NCI-H2081 (cell line): ENCODE measurements at regions not wholly inside any gene's neighbourhood (a gene's known extent, or its start where the extent isn't known, plus 50 kb on each side); places are given as distances from the start of the nearest gene placed in this dataset.
A peak's percentile ranks its signal among the peaks of the same experiment; 100 is the strongest.

ENCODE experiments used
- DNase-seq, 2 experiments: peaks; one replicate each; lab custom pipeline; 2025; lab: John Stamatoyannopoulos, UW

- DNase-seq = no peak
Observed at GRCh38 chr9:80841888-80842287, 847.5 kb downstream of the TLE1 start.

DNA sequence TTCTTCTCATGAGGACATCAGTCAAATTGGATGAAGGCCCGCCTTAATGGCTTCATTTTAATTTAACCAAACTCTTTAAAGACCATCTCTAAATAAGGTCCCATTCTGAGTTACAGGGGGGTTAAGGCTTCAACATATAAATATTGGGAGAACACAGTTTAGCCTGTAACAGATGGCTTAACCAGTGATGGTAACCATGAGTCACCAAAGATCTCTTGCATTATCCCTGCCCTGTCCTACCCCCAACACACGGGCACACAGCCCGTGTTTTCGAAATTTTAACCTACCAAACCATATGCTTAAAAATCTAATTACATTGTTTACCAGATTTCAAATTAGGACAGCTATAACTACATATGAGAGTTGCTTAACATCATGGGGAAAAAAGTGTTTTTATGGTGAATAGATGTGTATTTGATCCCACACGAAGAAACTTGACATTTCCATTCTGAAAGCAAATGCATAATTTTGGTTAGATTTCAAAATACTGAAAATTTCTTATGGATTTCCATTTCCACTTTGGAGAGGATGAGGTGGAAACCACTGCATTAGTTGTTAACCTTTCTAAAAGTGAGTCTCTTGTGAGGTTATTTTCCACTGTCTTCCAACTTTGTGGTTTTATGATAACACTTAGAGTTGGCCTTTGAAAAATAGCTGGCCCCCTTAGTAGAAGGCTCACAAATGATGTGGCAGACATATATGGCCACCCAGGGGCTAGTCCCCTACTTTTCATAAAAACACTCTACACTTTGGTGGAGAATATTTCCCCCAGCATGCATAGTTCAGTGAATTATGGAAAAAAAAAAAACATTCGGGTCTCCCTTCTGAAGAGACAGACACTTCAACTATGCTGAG lies 849.3 kb downstream of the TLE1 start:
- DNase-seq = no peak

- DNase-seq = no peak
Observed at GRCh38 chr9:80836013-80836412, 853.3 kb downstream of the TLE1 start.

DNA sequence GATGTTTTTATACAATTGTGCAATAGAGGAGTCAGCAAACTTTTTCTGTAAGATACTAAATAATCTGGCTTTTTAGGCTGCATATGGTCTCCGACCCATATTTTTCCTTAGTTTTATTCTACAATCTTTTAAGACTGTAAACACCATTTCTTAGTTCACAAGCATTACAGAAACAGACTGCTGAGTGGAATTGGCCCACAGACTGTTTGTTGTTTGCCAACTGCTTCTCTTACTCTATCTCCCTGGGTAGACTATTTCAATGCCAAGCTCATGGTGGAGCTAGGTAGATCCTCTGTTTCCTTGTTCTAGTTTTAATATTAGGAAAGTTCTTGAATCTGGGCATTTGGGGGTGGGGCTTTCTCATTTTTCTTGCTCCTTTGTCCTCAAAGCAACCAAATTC lies 857.6 kb downstream of the TLE1 start:
- DNase-seq = no peak

DNA sequence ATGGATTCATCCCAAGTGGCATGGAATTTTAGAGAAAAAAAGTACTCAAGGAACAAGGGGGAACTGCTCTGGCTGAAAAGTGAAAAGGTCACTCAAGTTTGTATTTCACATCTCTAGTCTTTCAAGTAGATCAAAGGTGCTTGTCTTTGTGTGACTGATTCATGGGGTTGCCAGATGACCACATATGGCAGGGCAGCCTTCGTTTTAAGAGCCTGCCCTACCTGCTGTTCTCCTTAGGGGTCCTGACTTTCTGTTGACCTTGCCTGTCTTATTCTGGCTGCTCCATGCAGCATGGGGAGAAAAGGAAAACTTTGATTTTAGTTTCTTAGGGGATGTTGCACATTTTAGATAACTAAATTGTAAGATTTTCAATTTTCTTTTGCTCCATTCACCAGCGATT lies 877.7 kb downstream of the TLE1 start:
- no peak for DNase-seq

DNA sequence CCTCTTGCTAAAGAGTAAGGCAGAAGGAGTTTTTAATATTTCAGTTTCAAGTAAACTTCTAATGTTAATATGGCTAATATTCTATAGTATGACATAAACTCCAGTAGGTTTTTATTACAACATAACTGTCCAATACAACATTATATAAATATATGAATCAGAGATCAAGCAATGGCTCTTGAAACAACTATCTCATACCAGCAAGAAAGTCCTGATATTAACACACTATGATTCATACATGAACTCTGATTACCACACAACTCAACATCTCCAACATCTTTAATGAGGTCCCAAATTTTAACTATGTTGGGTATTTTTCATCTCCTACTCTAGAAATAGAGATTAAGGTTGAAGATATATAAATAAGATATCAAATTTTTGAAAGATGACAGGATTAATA lies 878.3 kb downstream of the TLE1 start:
- DNase-seq = no peak

- DNase-seq = no peak
Observed at GRCh38 chr9:80806671-80807070, 882.7 kb downstream of the TLE1 start.

DNA sequence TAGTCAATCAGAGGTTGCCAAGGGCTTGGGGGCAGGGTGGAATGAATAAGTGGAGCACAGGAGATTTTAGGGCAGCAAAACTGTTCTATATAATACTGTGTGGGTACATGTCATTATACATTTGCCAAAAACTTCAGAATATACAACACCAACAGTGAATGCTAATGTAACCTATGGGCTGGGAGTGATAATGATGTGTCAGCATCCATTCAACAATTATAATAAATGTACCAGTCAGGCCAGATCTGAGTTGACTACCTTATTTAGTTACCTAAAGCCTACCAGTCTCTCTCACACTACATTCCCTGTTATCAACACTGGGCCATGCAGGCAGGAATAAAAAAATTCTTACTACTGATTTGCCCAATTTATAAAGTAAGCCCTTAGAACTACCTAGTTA lies 884.5 kb downstream of the TLE1 start:
- no peak for DNase-seq

DNA sequence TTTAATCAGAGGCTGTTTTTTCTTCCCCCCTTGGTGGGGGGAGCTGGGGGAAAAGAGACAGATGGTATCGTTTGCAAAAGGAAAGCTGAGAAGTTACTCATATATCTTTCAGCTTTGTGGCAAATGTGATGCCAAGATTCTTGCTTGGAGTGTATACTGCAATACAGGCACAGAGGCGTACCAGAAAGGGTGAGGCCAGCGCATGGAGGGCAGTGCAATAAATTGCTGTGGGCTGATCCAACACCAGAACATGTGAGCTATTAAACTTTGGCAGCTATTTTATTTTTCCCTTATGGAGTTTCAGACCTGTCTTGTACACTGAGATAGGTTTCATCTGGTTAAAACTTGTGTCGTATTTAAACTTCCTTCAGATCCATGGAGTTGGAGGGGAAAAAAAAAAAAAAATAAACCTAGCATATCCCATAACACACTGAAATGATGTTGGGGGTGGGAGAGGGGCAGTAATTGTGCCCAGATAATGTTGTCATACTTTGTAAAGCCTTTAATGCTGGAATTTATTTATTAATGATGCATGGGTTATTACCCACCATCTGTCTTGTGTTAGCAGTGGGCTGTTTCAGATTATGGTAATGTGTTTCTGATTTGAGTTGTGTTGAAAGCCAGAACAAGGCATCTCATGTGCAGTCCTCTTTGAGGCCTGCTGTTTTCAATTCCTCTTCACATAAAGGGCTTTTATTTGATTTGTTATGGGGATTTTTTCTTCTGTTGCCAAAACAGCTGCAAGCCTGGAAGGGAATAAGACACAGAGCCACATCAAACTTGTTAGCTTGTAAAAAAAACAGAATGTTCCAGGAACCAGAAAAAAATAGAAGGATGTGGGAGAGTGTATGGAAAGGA lies 891.3 kb downstream of the TLE1 start:
- DNase-seq = peak; percentile 17 to 64

DNA sequence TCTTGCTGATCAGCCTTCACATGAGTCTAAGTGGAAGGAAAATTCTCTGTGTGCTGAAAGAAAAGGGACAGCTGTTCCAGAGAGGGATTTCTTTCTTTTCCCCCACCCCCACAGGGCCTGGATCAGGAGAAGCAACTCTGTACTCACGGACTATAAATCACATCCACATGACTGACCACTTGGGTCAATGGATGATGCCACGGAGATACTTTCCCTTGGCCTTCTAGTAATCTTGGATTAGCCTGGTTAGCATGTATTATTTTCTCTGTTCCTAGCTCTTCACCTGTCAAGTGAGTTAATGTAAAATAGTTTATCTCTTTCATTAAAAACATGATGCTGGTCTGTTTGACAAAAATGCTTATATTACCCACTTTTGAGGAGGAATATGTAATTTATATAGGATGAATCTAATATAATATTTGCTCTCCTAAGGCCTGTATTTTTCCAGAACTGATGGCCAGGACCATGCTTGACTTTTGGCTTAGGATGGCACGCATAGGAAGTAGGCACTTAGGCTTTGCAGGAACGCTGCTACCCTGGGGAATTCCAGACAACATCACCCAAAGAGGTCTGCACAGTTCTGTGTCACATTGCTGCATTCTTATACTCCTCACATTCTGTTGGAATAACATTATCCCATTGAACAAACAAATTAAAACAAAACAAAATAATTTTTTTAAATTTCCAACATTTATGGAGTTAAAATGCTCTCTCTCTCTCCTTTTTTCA lies 892.1 kb downstream of the TLE1 start:
- no peak for DNase-seq

DNA sequence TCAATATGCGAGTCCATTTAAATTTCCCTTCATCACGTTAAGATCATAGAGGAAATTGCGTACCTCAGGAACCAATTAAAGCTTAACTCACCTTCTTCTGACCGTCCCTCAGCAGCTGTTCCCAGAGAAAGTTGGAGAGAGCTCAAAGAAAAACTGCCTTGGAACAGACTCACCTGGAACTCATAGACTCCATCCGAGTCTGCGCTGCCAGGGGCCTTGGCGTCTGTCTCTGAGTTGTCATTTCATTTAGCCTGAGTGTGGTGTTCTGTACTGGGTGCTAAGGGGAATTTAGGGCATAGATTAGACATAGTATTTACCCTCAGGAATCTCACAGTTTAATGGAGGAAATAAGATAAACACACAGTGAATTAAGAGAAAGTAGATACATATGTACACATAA lies 892.7 kb downstream of the TLE1 start:
- peak in 1 of 2 experiments; percentile 1 for DNase-seq

DNA sequence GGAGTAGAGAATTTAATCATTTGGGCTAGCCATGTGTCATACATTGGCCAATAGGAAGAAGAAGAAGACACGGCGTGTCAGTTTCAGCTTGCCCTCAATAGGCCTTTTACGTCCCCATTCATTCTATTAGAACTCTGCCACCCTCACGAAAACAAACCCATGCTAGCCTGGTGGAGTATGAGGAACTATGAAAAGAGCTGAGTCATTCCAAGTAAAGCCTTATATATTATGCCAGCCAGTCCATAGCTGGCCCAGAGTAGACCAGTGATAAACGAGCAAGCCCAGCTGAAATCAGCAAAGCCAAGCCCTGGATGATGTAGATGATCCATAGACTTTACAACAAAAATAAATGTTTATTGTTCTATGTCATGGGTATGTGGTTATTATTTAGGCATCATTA lies 895.1 kb downstream of the TLE1 start:
- DNase-seq = no peak

- DNase-seq = no peak
Observed at GRCh38 chr9:80793706-80794105, 895.6 kb downstream of the TLE1 start.

- no peak for DNase-seq
Observed at GRCh38 chr9:80792726-80793125, 896.6 kb downstream of the TLE1 start.

DNA sequence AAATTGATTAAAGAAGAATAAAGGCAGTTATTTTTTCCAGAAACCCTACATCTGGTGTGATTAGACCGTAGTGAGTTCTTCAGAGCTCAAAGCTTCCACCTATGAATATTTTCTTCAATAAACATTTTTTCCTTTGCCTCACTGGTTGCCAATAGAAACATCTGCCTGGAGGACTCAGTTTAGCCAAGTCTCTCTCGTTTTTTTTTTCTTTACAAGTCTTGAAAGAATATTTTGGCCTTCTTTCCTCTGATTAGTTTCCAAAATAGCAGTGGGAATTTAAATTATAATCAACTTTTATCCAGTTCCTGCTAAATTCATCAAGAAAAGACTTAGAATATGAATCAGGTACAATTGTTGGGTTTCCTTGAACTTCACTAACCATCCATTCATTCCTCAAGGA lies 897.5 kb downstream of the TLE1 start:
- DNase-seq = no peak

DNA sequence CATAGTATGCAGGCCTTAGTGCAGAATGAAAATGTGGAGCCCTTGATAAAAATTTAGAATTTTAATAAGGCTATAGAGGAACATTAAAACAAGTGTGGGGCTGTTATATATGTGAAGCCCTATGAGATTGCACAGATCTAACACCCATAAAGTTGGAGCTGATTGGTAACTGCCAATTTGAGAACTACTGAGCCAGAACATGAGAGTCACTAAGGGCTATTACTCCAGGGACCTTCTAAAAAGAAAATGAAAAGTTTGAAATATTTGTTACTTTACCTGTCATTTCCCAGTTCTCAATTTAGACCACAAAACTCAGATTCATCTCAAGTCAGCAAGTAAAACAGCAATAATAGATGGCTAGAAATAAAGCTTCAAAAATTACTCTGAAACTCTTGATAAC lies 898.6 kb downstream of the TLE1 start:
- DNase-seq = no peak

DNA sequence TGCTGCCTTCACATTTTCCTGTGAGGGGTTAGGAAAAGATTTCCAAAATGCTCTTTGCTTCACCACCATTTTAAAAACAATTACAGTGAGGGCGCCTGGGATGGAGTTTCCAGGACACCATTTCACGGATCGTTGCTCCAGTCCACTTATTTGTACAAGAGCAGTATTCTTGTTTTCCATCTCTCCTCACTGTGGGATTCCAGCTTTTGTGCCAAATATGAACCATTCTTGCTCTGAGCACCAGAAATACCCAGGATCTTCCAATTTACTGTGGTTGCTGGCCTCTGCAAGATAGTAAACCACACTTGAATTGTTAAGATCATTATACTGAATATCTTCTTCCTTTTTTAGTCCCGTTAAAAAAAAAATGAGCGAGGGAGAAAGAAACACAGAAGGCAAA lies 899.5 kb downstream of the TLE1 start:
- DNase-seq = peak in 1 of 2 experiments; percentile 27

DNA sequence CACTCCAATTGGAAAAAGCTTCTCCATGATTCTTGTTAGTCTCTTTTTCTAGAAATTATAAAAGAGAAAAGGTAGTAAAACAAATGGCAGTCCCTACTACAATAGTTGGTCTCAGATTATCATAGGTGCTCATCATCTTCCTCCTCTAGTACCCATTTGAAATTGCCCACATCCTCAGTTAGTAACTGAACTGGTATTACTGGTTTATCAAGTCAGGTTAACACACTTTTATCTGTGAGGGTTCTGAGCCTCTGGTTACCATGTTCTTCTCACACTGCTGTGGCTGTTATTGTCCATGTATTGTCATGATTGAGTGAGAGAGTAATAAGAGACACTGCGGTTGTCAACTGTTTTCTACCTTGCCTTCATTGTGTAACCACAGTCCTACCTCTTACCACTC lies 901.7 kb downstream of the TLE1 start:
- no peak for DNase-seq

GRCh38 chr9:80784647-80785046 lies 904.7 kb downstream of the TLE1 start:
- DNase-seq = no peak

DNA sequence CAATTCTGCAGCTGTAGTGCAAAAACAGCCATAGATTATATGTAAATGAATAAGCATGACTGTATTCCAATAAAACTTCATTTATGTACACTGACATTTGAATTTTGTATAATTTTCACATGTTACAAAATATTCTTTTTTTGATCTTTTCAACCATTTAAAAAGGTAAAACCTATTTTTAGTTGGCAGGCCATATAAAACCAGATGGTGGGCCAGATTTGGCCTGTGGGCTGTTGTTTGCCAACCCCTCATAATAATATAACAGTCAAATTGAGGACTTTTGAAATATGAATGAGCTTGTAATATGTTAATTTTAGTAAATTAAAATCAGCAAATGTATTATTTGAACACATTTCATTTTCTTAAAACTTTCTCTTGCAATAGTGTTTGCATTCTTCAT lies 913.4 kb downstream of the TLE1 start:
- DNase-seq = no peak

DNA sequence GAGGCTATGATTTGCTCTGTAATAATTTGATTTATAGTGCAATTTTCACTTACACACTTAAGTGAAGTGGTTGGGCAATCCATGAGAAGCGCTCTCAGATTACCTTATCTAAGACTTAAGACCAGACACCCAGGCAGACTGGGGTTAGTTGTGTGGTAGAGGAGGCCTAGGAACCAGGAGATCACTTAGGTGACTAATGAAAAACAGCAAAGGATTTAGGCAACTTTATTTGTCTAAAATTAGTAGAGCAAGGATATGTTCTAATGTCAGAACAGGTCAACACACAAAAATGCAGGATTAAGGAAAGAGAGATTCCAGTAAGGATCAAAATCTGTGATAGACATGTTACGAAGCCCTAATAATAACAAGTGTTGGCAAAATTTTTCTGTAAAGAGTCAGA lies 913.8 kb downstream of the TLE1 start:
- no peak for DNase-seq

DNA sequence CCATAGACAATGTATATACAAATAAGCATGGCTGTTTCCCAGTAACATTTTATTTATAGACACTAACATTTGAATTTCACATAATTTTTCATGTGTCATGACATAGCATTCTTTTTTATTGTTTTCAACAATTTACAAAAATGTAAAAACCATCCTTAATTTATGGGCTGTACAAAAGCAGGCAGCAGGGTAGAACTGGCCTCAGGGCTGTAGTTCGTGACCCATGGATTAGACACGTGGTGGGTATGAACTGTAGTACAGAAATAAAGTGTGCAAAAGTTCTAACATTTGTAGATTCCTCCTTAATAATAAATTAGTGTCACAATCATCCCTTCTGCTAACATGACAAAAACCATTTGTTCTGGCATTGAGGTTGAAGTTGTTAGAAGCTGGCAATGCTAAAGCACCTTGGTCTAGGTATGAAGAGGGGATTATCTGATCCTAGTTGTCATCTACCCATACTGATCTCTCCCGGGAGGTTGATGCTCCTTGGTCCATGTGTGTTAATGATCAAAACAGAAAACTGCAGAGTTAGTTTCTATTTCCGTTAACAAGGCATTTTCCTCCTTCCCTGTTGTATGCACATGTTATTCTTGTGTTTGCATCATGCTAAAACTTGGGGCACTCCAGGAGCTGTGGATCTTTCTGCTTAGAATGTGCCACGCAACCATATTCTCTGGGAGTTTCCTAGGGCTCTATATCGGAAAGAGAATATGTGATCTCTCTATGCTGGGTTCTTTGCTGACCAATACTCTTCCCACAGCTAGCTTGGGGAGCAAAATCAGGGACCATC lies 917.6 kb downstream of the TLE1 start:
- DNase-seq = no peak
